Stomach (tissue), 4 donors: ENCODE measurements at regions not wholly inside any gene's neighbourhood (a gene's known extent, or its start where the extent isn't known, plus 50 kb on each side); places are given as distances from the start of the nearest gene placed in this dataset.

ENCODE experiments used
- EP300 ChIP-seq: sonication (generic); formaldehyde crosslinking; IDR thresholded peaks from one replicate; pipeline ENCODE4 v1.6.1; 2017; ENCODE audit warnings: antibody characterized with exemption
- POLR2A ChIP-seq, 4 donors: fragments of 450-650 bp; IDR thresholded peaks; one replicate each; pipeline ENCODE4 v1.6.1; 2016; ENCODE audit warnings: antibody characterized with exemption in 4 of 4, control low read depth in 2 of 4, mild to moderate bottlenecking in 1 of 4, moderate library complexity in 1 of 4
- POLR2AphosphoS5 ChIP-seq, 3 donors: sonication (generic); formaldehyde crosslinking; IDR thresholded peaks; one replicate each; pipeline ENCODE4 v1.6.1; 2016; ENCODE audit warnings: antibody characterized with exemption in 3 of 3
- TF ChIP-seq, protein P1 (sequence below), 7 experiments: fragments of 450-650 bp in 4 of 7; fragments of 200-600 bp in 3 of 7; sonication (generic) in 3 of 7; IDR thresholded peaks; one replicate each; pipeline ENCODE4 v1.5.1; 2016 to 2019; ENCODE audit warnings: antibody characterized with exemption in 7 of 7, control low read depth in 2 of 7, mild to moderate bottlenecking in 1 of 7

DNA sequence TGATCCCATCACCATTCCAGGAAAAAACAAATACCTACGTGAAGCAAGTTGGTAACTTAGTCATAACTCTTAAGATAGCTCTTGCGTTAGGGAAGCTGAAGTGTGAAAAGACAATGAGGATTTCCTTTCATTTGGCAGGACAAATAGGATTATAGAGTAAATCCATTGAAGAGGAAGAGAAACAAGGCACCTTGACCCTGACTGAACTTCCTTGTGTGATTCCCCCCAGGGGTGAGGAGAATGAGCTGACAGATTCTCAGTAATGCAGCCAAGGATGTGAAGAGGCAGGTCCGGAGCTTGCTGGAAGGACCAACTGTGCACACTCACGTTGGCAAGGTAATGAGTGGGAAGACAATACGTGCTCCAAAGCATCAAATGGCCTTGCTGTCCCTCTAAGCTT, 55.0 kb upstream of the HMCN1 start:
- TF ChIP-seq, protein P1, sequence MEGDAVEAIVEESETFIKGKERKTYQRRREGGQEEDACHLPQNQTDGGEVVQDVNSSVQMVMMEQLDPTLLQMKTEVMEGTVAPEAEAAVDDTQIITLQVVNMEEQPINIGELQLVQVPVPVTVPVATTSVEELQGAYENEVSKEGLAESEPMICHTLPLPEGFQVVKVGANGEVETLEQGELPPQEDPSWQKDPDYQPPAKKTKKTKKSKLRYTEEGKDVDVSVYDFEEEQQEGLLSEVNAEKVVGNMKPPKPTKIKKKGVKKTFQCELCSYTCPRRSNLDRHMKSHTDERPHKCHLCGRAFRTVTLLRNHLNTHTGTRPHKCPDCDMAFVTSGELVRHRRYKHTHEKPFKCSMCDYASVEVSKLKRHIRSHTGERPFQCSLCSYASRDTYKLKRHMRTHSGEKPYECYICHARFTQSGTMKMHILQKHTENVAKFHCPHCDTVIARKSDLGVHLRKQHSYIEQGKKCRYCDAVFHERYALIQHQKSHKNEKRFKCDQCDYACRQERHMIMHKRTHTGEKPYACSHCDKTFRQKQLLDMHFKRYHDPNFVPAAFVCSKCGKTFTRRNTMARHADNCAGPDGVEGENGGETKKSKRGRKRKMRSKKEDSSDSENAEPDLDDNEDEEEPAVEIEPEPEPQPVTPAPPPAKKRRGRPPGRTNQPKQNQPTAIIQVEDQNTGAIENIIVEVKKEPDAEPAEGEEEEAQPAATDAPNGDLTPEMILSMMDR (IDR thresholded peaks at IDR 0.05): no peak
- TF ChIP-seq POLR2AphosphoS5 (IDR thresholded peaks at IDR 0.05) (no peak), POLR2A (IDR thresholded peaks at IDR 0.05) (no peak), EP300 (no peak)
